GM19467 (cell line): ENCODE measurements at regions not wholly inside any gene's neighbourhood (a gene's known extent, or its start where the extent isn't known, plus 50 kb on each side); places are given as distances from the start of the nearest gene placed in this dataset.

ENCODE experiments used
- ATAC-seq: cut with Tn5 transposase; IDR thresholded peaks from one replicate; pipeline ENCODE4 v1.9.1; 2021; ENCODE audit warnings: mild to moderate bottlenecking, moderate library complexity; ENCODE audit not compliant: unreplicated experiment

GRCh38 chr10:33819206-33819605, 484.7 kb upstream of the NRP1 start:
- no peak for ATAC-seq

DNA sequence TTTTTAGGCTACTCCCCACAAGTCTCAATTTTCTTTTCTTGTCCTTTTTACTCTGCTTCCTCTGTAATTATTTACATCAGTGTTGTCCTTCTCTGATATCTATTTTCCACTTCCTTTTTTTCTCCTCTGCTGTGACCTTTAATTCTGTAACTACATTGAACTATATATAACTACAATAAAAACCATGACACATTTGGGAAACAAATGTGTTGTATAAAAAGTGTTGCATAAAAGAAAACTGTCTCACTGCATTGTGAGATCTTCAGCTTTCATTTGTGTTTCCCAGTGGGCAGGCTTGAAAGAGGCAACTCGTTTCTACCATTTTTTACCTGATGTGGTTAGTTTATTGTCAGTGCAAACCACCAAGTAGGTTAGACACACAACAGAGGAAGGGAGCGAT, 483.9 kb upstream of the NRP1 start:
- ATAC-seq, result no peak

- no peak for ATAC-seq
Observed at GRCh38 chr10:33817605-33818004, 483.1 kb upstream of the NRP1 start.

DNA sequence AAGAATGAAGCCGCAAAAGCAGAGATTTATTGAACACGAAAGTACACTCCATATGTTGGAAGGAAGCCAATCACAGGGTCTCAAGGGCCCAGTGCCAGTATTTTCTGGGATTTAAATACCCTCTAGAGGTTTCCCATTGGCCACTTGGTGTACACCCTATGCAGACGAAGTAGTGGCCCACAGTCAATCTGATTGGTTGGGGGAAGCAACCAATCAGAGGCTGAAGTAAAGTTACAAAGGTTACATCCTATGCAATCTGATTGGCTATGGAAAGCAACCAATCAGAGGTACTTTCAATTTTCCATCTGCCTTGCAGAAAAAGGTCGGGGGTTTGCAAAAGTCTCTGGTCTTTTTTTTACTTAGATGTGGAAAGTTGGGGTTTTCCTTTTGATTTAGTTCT, 481.3 kb upstream of the NRP1 start:
- no peak for ATAC-seq

GRCh38 chr10:33813871-33814270, 479.4 kb upstream of the NRP1 start:
- ATAC-seq, result no peak

DNA sequence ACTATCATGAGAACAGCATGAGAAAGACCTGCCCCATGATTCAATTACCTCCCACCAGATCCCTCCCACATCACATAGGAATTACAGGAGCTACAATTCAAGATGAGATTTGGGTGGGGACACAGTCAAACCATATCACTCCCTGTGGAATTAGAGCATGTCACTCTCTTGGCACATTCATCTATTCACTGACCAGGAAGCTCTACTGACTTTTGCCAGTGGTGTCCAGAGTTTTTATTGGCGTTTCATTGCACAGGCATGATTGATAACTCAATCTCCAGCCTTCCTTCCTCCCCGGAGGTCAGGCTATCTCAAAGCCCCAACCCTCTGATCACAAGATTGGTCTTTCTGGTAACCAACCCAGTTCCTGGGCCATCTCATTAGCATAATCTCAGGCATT, 478.9 kb upstream of the NRP1 start:
- ATAC-seq, result no peak

DNA sequence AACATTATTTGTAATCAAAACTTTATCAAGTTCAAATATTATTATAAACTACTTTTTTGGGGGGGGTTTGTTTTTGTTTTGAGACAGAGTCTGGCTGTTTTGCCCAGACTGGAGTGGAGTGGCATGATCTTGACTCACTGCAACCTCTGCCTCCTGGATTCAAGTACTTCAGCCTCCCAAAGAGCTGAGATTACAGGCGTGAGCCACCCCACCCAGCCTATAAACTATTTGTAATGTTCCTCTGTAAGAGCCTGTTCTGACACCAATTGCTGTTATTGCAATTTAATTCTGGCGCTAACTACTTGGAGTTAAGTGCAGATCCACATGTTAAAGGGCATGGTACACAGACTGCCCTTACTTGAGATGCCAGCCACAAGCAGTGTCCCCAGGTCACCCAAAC, 478.1 kb upstream of the NRP1 start:
- ATAC-seq, result no peak

DNA sequence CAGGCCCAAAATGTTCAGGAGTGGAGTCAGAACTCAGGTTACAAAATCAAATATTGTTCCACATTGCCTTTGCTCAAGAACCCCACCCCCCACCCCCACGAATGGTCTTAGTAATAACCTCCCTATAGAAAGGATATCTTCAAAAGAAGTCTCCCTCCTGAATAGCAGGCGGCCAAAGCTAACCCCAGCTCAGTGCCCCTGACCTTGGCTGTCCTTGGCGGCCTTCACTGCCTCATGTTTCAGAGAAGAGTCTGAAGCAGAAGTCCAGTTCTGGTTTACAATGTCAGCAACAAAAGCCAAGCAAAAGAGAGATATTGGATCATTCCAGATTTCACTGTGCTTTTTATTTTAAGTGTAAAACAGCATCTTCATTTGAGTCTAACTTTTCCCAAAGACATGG, 476.5 kb upstream of the NRP1 start:
- ATAC-seq, result no peak

DNA sequence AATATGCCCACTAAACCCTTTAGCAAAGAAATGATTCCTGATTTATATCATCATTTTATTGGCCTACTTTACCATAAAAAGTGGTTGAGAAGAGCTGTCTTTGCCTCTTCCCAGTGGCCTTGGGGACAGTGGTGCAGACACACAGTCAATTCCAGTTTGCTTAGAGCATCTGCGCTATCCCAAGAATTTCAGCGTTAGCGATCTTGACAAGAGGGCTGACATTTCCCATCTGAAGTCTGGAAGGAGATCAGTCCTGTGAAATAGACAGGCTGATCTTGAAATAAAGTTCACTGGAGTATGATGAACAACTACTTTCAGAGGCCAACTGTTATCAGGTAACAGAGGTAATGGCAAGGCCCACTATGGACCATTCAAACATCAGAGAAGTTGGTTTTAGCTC, 475.3 kb upstream of the NRP1 start:
- no peak for ATAC-seq

DNA sequence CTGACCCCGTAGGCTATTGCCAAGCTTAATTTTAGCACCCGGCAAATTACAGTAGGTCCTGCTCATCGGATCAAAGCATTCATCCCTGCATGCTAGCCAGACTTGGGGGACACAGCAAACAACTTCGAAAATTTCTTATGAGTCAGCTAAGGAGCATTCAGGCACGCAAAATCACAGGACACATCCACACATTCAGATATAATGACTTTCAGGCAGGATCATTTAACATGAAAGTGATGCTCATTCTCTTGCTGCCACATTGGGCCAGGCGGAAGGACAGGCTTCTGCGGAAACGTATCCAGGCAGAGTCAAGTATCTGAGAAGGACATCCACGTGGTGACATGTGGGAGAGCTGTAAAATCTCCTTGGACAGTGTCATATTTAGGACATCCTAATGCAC, 474.0 kb upstream of the NRP1 start:
- ATAC-seq, result no peak

DNA sequence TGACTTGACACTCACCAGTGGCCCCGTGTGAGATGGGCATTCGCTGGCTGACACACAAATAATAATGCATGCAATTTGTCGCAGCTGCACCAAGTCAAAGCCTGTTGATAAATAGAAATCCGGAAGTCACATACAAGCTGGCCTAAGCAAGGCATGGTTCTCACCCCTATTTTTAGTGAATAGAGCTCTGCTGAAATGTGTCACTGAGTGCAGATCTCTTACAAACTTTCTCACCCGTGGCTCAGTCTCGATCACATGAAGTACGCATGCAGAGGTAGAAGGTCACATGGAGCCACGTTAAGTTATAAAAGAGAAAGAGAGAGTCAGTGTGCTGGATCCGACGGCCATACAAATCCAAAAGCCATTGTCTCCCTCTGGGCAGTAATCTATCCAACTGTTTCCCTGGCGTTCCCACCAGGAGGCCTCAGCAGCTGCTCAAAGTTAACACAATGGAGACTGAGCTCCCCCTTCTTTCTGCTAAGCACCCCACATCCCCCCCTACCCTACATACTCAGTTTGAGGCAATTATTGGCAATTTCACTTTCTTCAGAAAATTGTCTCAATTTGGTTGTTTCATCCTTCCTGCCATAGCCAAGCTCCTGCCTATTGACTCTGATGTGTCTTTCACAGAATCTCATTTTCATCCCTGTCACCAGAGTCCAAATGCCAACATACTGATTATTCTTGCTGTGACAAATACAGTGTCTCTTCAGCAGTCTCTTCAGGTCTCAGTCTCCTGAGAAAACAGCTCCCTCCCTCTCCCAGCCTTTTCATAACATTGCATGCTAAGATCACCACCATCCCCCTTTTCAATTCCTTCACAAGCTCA, 473.3 kb upstream of the NRP1 start:
- ATAC-seq, result no peak

- no peak for ATAC-seq
Observed at GRCh38 chr10:33805831-33806230, 471.4 kb upstream of the NRP1 start.

GRCh38 chr10:33804584-33804983, 470.1 kb upstream of the NRP1 start:
- ATAC-seq, result no peak

DNA sequence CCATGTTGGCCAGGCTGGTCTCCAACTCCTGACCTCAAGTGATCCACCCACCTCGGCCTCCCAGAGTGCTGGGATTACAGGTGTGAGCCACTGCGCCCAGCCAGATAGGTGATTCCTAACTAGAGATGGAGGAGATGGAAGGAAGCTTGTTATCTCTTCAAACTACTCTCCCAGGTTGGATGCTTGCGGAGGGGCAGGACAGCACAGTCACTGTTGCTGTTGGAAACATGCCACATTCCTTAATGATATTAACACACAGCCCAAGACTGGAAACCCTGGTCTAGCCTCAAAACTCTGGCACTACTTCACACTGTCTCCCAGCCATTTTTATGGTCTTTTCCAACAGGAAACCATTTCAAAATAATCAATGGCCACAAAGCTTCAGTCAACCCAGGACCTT, 468.8 kb upstream of the NRP1 start:
- no peak for ATAC-seq

DNA sequence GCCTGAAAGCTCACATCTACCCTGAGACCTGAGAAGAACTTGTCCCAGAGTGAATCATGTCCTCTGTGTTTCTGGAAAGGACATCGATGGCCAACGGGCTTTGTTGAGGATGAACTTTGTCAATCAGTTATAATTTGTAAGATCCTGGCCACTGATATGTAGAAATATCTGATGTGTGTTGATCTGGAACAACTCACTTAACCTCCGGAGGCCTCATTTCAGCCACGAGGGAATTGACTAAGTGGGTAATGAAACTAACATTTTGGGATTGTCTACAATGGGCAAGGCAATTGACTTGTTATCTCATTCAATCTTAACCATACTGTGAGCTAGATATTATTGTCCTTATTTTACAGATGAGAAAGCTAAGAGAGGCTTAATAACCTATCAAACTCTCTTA, 468.1 kb upstream of the NRP1 start:
- ATAC-seq, result no peak

DNA sequence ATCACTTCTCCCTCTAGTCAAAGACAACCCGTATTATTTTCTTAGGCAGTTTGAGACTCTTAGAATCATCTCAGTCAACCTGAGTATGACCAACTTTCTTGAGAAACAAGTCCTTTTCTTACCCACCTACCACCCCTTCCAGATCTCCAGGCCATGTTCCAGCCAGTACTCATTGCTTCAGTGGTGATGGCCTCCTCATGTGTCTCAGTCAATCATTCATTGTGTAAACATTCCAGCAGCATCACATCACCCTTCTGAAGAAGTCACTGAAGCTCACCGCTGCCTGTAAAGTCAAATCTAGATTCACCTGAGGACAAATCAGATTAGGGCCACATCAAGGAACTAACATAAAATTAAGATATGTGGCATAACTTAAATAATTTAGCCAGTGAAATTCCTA, 467.2 kb upstream of the NRP1 start:
- ATAC-seq, result no peak

GRCh38 chr10:33800986-33801385, 466.5 kb upstream of the NRP1 start:
- ATAC-seq, result no peak

- ATAC-seq, result no peak
Observed at GRCh38 chr10:33800545-33800944, 466.1 kb upstream of the NRP1 start.

DNA sequence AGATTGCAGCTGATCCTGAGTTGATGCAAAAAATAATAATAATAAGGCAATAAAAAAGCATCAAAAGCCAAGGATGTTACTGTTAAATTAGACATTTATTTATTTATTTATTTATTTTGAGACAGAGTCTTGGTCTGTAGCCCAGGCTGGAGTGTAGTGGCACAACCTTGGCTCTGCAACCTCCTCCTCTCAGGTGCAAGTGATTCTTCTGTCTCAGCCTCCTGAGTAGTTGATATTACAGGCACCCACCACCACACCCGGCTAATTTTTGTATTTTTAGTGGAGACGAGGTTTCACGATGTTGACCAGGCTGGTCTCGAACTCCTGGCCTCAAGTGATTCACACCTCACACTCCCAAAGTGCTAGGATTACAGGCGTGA, 465.5 kb upstream of the NRP1 start:
- ATAC-seq, result no peak

DNA sequence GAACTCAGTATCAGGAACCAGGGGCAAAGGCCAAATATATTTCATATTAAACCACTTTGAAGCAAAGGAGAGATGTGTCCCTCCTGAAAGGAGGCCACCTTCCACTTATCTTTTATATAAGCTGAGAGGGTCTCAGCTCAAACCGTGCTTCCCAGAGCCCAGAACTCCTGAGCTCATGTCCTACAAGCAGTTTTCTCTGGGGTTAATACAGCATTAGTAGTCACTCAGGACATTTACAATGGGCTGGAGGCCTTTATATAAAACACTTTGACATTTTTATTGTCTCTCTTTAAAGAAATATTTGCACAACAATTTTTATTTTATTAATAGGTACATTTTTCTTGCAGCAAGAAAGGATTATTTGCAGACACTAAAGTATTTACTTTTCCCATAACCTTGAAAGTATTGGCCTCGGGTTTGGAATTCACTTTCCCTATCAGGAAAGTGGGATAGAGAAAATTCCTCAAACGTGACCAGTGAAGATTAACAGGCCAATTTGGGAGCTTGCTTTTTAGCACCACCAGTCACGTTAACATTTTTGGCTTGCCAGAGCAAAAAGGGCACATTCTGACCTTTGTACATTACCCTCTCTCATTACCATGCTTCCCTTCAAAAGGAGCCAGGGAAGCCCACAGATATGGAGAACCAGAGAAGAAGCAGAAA, 464.9 kb upstream of the NRP1 start:
- ATAC-seq, result no peak

DNA sequence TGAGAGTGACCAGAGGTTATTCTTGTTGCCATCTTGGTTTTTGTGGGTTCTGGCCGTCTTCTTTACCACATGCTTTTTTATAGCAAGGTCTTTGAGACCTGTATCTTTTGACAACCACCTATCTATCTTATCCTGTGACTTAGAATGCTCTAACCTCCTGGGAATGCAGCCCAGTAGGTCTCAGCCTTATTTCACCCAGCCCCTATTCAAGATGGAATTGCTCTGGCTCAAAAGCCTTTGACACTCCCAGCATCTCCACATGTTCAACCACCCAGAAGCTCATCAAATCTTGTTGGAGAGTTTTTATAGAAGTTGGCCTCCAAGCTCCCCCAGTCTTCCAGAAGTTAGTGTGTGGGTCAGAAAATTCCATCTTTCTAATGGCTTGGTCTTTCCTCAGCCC, 464.3 kb upstream of the NRP1 start:
- no peak for ATAC-seq

- ATAC-seq, result no peak
Observed at GRCh38 chr10:33796680-33797079, 462.2 kb upstream of the NRP1 start.

- ATAC-seq, result no peak
Observed at GRCh38 chr10:33795529-33795928, 461.1 kb upstream of the NRP1 start.
